ENCODE measurements at regions not wholly inside any gene's neighbourhood (a gene's known extent, or its start where the extent isn't known, plus 50 kb on each side); places are given as distances from the start of the nearest gene placed in this dataset.

- no peak for DNase-seq (ENCODE audit: low read depth in 4 of 4, low spot score in 3 of 4)
Observed at GRCh38 chr17:6938637-6939036, 57.2 kb upstream of the ALOX12 start.

DNA sequence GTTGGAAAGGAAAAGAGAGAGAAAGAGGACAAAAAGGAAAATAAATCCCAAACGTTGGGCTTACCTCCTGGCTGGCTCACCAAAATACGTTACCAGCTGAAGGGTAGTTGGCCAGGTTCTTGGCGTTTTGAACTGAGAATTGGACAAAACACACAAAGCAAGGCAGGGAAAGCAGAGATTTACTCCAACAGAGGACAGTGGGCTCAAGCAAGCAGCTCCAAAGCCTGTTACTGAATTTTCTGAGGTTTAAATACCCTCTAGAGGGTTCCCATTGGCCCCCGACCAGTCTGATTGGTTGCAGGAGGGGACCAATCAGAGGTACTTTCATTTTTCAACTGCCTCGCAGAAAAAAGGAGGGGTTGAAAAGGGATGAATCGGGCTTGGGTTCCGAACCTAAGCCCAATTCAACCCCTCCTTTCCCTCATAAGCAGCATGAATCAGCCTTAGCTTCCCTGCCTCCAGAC, 55.6 kb upstream of the ALOX12 start:
- no peak for DNase-seq (ENCODE audit: low read depth in 4 of 4, low spot score in 3 of 4)

GRCh38 chr17:6941989-6942388, 53.9 kb upstream of the ALOX12 start:
- DNase-seq (ENCODE audit: low read depth in 4 of 4, low spot score in 3 of 4): no peak

DNA sequence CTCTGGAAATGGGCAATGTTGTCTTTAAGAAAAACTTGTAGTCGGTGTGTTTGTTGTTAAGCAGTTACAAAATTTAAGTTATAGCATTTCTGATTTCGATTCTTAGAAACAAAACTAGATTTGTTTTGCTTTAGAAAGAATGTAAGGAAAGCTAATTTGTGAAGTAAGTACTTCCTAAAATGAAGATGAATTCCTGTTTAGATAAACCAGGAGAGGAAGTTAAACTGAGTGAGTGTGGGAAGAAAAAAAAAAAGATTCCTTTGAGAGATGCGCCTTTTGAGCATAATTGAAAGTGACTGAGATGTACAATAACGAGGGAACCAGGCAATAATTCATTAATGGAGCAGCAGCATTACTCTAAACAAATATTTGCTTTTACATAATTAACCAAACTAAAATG, 52.4 kb upstream of the ALOX12 start:
- DNase-seq (ENCODE audit: low read depth in 4 of 4, low spot score in 3 of 4): no peak
